Stimulated activated CD4-positive, alpha-beta T cell treated with anti-CD3 and anti-CD28 coated beads, Interleukin-2, amount 100 ng/mL, for 24 hours (primary cell): ENCODE measurements at regions not wholly inside any gene's neighbourhood (a gene's known extent, or its start where the extent isn't known, plus 50 kb on each side); places are given as distances from the start of the nearest gene placed in this dataset.

ENCODE experiments used
- DNase-seq, 2 donors: peaks; one replicate each; pipeline ENCODE4 v3.0.0-alpha.2; 2020

- no peak for DNase-seq
Measured at GRCh38 chr9:102114557-102114956, 376.1 kb upstream of the GRIN3A start.

- DNase-seq: no peak
Measured at GRCh38 chr9:102113191-102113590, 374.7 kb upstream of the GRIN3A start.

- no peak for DNase-seq
Measured at GRCh38 chr9:102106439-102106838, 368.0 kb upstream of the GRIN3A start.

GRCh38 chr9:102101723-102102122 lies 363.3 kb upstream of the GRIN3A start:
- no peak for DNase-seq

GRCh38 chr9:102087141-102087540 lies 348.7 kb upstream of the GRIN3A start:
- no peak for DNase-seq

GRCh38 chr9:102085548-102085947 lies 347.1 kb upstream of the GRIN3A start:
- no peak for DNase-seq

GRCh38 chr9:102072059-102072764 lies 333.8 kb upstream of the GRIN3A start:
- DNase-seq: no peak

- DNase-seq: no peak
Measured at GRCh38 chr9:102069969-102070368, 331.5 kb upstream of the GRIN3A start.

GRCh38 chr9:102054811-102055210 lies 316.4 kb upstream of the GRIN3A start:
- no peak for DNase-seq

GRCh38 chr9:102049586-102050246 lies 311.3 kb upstream of the GRIN3A start:
- DNase-seq: no peak

- DNase-seq: no peak
Measured at GRCh38 chr9:102047549-102047948, 309.1 kb upstream of the GRIN3A start.

GRCh38 chr9:102044133-102044532 lies 305.7 kb upstream of the GRIN3A start:
- DNase-seq: no peak

- no peak for DNase-seq
Measured at GRCh38 chr9:102038006-102038405, 299.6 kb upstream of the GRIN3A start.

- DNase-seq: no peak
Measured at GRCh38 chr9:102035929-102036328, 297.5 kb upstream of the GRIN3A start.

GRCh38 chr9:102032614-102033013 lies 294.2 kb upstream of the GRIN3A start:
- DNase-seq: no peak

- DNase-seq: no peak
Measured at GRCh38 chr9:102000956-102001355, 262.5 kb upstream of the GRIN3A start.

- DNase-seq: no peak
Measured at GRCh38 chr9:101999441-101999840, 261.0 kb upstream of the GRIN3A start.

- DNase-seq: no peak
Measured at GRCh38 chr9:101995231-101995630, 256.8 kb upstream of the GRIN3A start.

- no peak for DNase-seq
Measured at GRCh38 chr9:101993771-101994170, 255.3 kb upstream of the GRIN3A start.

- no peak for DNase-seq
Measured at GRCh38 chr9:101991926-101992325, 253.5 kb upstream of the GRIN3A start.

GRCh38 chr9:101977614-101978210 lies 239.3 kb upstream of the GRIN3A start:
- DNase-seq: no peak

- DNase-seq: no peak
Measured at GRCh38 chr9:101970609-101971008, 232.2 kb upstream of the GRIN3A start.

- DNase-seq: no peak
Measured at GRCh38 chr9:101968392-101968791, 229.9 kb upstream of the GRIN3A start.

GRCh38 chr9:101966691-101967090 lies 228.2 kb upstream of the GRIN3A start:
- no peak for DNase-seq
